ENCODE measurements at regions not wholly inside any gene's neighbourhood (a gene's known extent, or its start where the extent isn't known, plus 50 kb on each side); places are given as distances from the start of the nearest gene placed in this dataset.

DNA sequence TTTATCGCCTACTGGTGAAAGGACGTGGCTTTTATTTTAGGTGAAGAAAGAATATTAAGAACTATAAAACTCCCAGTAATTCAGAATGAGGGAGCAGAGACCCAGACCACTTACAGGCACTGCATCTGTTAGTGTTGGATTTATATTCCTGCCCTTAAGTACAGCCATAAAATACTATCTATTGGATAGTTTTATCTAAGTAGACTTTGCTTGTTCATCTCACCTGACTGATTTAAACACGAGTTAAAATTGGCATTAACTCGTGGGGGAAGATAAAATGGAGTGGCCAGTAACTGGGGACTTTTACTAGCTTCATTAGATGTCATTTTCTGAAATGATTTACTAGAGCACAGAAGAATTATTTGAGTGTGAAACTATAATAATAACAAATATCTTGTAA lies 1377.5 kb upstream of the TMEM132C start:
- CTCF ChIA-PET: interaction anchor here (0.6 to 1.4 kb wide), 2 partner anchors 36 to 105 kb away, joined by 3 to 4 read pairs; no protein-coding TSS in a partner anchor
- intact Hi-C loops (cut with micrococcal nuclease): no loop called here
- TF ChIP-seq, protein P1, sequence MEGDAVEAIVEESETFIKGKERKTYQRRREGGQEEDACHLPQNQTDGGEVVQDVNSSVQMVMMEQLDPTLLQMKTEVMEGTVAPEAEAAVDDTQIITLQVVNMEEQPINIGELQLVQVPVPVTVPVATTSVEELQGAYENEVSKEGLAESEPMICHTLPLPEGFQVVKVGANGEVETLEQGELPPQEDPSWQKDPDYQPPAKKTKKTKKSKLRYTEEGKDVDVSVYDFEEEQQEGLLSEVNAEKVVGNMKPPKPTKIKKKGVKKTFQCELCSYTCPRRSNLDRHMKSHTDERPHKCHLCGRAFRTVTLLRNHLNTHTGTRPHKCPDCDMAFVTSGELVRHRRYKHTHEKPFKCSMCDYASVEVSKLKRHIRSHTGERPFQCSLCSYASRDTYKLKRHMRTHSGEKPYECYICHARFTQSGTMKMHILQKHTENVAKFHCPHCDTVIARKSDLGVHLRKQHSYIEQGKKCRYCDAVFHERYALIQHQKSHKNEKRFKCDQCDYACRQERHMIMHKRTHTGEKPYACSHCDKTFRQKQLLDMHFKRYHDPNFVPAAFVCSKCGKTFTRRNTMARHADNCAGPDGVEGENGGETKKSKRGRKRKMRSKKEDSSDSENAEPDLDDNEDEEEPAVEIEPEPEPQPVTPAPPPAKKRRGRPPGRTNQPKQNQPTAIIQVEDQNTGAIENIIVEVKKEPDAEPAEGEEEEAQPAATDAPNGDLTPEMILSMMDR (IDR thresholded peaks at IDR 0.05; ENCODE audit: unreplicated experiment): no peak

DNA sequence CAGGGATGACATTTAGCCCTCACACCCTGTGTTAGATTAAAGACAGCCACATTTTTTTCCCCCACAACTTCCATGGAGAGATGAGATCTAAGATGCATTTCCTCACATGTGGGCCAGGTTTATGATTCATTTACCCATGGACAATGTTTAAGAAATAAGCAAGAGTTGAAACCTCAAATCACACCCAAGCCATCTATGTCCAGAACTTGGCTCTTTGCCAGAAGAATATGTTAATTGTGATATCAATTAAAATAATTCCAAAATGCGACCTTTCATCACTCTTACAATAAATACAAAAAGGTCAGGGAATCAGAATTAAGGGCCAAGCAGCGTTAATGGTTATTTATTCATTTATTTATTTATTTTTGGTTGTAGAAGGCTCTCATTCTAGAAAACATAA lies 1376.9 kb upstream of the TMEM132C start:
- Mint-ChIP-seq H3K27ac (ENCODE audit: low read depth, unreplicated experiment) (no peak overlapping the region), H3K36me3 (ENCODE audit: insufficient read depth, unreplicated experiment) (no peaks in the 10 kb centered on the region), H3K27me3 (ENCODE audit: insufficient read depth, unreplicated experiment) (no peaks in the 10 kb centered on the region), H3K9me3 (ENCODE audit: unreplicated experiment) (peaks cover 9% of the 10 kb centered on the region), H3K4me1 (ENCODE audit: insufficient read depth, unreplicated experiment) (no peaks in the 10 kb centered on the region), H3K4me3 (ENCODE audit: unreplicated experiment) (no peak overlapping the region)
- ChIA-PET POLR2A (no interaction called here), CTCF (interaction anchor here (0.6 kb wide), 1 partner anchor 37 kb away, joined by 3 read pairs; no protein-coding TSS in a partner anchor)
- no TSS peak for BruUV-seq (replicated peaks)
- DNase-seq (ENCODE audit: unreplicated experiment): no peak
- TF ChIP-seq, protein P1 (IDR thresholded peaks at IDR 0.05; ENCODE audit: unreplicated experiment): no peak
- intact Hi-C loops (cut with micrococcal nuclease): no loop called here

More for the DNA sequence above, 1377.5 kb upstream of the TMEM132C start:
- H3K9me3 Mint-ChIP-seq (ENCODE audit: unreplicated experiment): peaks cover 9% of the 10 kb centered on the region
- no peaks in the 10 kb centered on the region for H3K36me3 Mint-ChIP-seq (ENCODE audit: insufficient read depth, unreplicated experiment)
- BruUV-seq (replicated peaks): no TSS peak
- no peak overlapping the region for H3K4me3 Mint-ChIP-seq (ENCODE audit: unreplicated experiment)
- DNase-seq (ENCODE audit: unreplicated experiment): no peak
- no peak overlapping the region for H3K27ac Mint-ChIP-seq (ENCODE audit: low read depth, unreplicated experiment)
- POLR2A ChIA-PET: no interaction called here
- no peaks in the 10 kb centered on the region for H3K27me3 Mint-ChIP-seq (ENCODE audit: insufficient read depth, unreplicated experiment)
- no peaks in the 10 kb centered on the region for H3K4me1 Mint-ChIP-seq (ENCODE audit: insufficient read depth, unreplicated experiment)

DNA sequence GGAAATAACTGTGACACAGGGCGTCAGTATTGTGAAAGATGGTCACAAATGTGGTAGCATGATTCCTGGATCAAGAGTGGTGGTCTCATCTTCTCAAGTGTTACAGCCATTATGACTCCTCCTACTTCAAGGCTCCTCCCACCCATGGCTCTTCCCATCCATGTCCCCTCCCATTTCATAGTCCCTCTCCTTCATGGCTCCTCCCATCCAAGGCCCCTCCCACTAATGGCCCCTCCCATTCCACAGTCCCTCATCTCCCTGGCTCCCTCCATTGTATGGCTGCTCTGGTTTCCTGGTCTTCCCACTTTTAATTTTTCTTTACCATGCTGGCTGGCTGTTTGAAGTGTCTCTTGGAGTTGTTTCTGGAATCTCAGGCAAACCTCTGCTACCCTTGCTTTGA lies 1375.2 kb upstream of the TMEM132C start:
- TF ChIP-seq, protein P1 (IDR thresholded peaks at IDR 0.05; ENCODE audit: unreplicated experiment): no peak
- POLR2A ChIA-PET: no interaction called here
- Mint-ChIP-seq H3K4me3 (ENCODE audit: unreplicated experiment) (no peak overlapping the region), H3K9me3 (ENCODE audit: unreplicated experiment) (peaks cover 15% of the 10 kb centered on the region), H3K27me3 (ENCODE audit: insufficient read depth, unreplicated experiment) (no peaks in the 10 kb centered on the region), H3K4me1 (ENCODE audit: insufficient read depth, unreplicated experiment) (peaks cover 15% of the 10 kb centered on the region), H3K36me3 (ENCODE audit: insufficient read depth, unreplicated experiment) (no peaks in the 10 kb centered on the region), H3K27ac (ENCODE audit: low read depth, unreplicated experiment) (no peak overlapping the region)
- BruUV-seq (replicated peaks): no TSS peak
- DNase-seq (ENCODE audit: unreplicated experiment): no peak
- CTCF ChIA-PET: interaction anchor here (1.2 kb wide), 1 partner anchor 17 kb away, joined by 3 read pairs; no protein-coding TSS in a partner anchor
- intact Hi-C loops (cut with micrococcal nuclease): no loop called here

DNA sequence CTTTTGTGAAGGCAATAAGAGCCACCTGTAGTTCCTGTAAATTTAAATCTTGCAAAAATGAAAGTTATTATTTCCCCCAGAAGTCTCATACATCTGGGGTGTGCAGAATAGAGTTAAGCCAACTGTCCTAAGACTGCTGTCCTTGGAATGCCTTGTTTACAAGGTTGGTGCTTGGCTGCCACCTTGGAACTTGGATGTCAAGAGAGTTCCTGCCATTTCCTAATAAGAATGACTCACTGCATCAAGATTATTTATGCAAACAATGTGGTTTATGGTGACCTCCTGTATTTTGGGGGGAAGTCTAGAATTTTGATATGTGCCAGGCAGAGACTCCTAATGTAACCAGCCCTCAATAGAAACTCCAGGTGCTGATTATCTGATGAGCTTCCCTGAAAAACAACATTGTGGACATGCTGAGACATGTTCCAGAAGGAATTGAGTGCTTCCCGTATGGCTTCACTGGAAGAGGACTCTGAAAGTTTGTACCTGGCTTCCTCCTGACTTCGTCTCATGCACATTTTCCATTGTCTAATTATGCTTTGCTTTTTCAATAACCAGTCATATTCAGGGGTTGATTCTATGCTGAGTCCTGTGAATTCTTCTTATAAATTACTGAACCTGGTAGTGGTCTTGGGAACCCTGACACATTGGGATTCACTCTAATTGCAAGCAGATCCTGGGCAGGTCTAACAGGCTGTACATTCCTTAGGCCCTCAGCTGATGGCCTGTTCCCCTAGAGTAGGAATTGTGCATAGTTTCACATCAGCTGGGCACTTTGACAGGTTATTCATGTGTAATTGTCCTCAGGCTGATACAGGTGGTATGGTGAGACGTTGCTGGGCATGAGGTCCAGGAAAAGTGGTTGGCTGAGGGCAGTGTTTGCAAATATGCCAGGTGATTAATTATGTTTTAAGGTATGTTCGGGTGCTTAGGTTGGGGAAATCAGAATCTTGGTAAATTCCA lies 1370.7 kb upstream of the TMEM132C start:
- peaks cover 11% of the 10 kb centered on the region for H3K27me3 Mint-ChIP-seq (ENCODE audit: insufficient read depth, unreplicated experiment)
- POLR2A ChIA-PET: interaction anchor here (0.7 kb wide), 1 partner anchor 14 kb away, joined by 3 read pairs; no protein-coding TSS in a partner anchor
- intact Hi-C loops (cut with micrococcal nuclease): no loop called here
- H3K9me3 Mint-ChIP-seq (ENCODE audit: unreplicated experiment): peaks cover 20% of the 10 kb centered on the region
- peak overlapping the region; percentile 92 for H3K27ac Mint-ChIP-seq (ENCODE audit: low read depth, unreplicated experiment)
- no TSS peak for BruUV-seq (replicated peaks)
- CTCF ChIA-PET: interaction anchor here (0.9 kb wide), 1 partner anchor 397 kb away, joined by 3 read pairs; no protein-coding TSS in a partner anchor
- DNase-seq (ENCODE audit: unreplicated experiment): peak; percentile 52
- H3K4me3 Mint-ChIP-seq (ENCODE audit: unreplicated experiment): no peak overlapping the region
- TF ChIP-seq, protein P1 (IDR thresholded peaks at IDR 0.05; ENCODE audit: unreplicated experiment): no peak
- no peaks in the 10 kb centered on the region for H3K36me3 Mint-ChIP-seq (ENCODE audit: insufficient read depth, unreplicated experiment)
- H3K4me1 Mint-ChIP-seq (ENCODE audit: insufficient read depth, unreplicated experiment): peaks cover 16% of the 10 kb centered on the region
